ENCODE measurements at regions not wholly inside any gene's neighbourhood (a gene's known extent, or its start where the extent isn't known, plus 50 kb on each side); places are given as distances from the start of the nearest gene placed in this dataset.

DNA sequence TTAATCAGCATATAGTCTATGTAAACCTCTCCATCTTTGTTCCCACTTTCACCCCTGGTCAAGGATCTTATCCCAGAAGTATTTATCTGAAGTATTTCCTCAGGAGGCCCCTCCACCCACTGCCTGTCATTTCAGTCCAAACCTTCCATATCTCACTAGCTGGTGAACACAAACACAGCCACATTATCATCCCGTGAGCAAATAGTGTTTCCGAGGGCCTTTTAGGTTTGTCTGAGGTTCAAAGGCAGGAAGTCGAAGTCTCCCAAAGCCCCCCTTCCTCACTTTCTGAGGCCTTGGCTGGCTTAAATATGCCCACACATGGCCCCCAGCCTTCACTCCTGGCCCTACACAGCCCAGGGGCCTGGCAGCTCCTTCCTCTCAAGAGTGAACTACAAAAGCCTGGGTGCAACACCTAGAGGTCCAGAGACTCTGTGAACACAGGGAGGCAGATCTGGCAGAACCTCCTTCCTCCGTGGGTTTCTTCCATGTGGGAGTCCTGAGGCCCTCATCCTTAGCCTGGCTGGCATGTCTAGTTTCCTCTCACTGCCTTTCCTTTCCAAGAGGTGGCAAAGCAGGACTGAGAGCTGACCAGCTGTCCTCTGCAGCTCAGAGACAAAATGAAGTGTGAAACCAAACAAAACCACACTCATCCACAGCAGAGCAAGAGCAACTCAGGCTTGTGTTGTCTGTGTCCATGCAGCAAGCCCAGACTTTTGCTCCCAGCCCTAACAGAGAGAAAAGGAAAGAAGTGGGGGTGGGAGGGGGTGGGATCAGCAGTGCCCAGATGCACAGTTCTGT, 264.2 kb downstream of the SS18 start:
- TF ChIP-seq, protein P1, sequence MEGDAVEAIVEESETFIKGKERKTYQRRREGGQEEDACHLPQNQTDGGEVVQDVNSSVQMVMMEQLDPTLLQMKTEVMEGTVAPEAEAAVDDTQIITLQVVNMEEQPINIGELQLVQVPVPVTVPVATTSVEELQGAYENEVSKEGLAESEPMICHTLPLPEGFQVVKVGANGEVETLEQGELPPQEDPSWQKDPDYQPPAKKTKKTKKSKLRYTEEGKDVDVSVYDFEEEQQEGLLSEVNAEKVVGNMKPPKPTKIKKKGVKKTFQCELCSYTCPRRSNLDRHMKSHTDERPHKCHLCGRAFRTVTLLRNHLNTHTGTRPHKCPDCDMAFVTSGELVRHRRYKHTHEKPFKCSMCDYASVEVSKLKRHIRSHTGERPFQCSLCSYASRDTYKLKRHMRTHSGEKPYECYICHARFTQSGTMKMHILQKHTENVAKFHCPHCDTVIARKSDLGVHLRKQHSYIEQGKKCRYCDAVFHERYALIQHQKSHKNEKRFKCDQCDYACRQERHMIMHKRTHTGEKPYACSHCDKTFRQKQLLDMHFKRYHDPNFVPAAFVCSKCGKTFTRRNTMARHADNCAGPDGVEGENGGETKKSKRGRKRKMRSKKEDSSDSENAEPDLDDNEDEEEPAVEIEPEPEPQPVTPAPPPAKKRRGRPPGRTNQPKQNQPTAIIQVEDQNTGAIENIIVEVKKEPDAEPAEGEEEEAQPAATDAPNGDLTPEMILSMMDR (IDR thresholded peaks at IDR 0.05), result no peak

DNA sequence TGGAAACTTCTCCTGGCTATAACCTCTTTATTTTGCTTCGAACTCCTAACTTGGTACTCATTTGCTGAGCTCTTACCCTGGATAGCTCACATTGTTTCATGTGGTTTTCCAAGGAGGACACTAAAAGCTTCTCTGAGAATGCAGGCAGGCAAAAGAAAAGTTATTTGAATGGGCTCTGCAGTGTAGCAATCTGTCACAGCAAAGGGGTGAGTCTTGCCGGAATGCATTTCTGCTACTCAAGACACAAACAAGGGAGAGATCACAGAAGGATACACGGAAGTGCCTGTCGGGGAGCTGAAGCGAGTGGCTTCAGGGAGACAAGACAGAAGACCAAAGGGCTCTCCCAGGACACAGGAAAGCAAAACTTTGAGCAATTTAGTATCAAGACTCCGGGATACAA, 265.4 kb downstream of the SS18 start:
- TF ChIP-seq, protein P1 (IDR thresholded peaks at IDR 0.05), result no peak

DNA sequence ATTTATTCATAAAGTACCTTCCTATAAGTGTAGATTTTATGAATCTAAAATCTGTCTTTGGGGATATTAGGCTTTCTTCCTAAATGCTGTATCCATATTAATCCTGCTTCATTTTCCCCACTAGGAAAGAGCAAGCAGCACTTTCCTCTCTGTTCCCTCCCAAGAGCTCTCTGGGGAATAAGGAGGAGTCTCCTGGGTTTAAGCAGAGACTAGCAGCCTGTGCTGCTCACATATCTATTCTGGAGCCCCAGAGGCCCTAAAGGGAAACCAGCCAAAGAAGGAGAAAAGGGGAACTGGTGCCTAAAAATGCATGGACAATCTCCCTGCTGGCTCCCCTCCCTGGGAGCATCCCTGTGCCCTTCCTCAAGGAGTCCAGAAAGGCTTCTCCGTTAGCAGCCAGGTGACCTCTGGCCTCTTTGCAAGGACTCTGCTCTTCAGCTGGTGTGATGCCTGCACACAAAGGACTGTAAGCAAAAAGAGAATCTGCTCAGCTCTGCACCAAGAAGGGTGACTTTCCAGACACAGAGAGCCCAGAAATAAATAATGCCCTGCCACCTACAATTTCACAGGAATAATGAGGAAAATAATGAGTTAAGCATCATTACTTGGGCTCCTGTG, 270.6 kb downstream of the SS18 start:
- TF ChIP-seq, protein P1 (IDR thresholded peaks at IDR 0.05), result no peak

DNA sequence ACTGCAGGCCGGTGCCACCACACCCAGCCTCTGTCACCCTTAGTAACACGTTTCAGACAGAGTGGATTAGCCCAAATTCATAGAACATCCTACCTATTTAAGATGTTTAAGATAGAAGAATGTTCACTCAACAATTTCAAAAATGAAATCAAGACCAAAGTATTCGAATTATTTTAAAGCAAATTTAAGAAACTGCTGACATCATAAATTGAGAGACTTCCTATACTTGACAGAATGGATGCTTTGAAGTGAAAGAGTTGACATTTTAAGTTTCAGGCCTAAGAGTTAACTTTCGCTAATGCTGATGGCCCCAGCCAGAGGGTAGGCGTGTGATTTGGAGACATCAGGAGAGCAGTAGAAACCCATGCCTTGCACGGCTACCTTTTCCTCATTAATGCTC, 271.9 kb downstream of the SS18 start:
- TF ChIP-seq, protein P1 (IDR thresholded peaks at IDR 0.05), result no peak

DNA sequence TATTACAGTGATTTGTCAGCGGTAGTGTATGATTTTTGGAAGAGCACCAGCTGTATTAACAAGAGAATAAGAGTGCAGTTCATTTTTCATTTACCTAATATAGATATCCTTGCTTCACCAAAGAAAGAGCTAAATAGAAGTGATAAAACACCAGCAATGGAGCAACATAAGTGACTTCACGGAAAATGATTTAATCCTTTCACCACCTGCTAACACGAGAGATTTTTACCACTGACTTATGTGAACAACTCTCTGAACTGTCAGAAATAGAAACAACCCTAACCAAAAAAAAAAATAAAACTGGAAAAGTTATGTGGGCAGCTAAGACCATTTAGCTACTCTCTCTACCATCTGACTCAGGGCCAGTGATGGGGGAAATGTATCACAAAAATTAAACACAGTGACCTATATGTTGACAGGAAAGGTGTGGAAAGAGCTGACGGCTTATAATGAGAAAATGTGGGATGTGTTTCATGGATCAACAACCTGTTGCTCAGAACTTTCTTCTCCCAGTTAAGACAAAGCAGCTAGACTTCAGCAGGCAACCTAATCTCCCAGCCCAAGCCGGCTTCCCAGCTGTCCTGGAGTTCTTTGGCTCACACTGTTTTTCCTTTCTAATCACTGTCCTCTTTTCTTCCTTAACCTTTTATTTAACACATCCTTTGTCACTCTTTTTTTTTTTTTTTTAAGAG, 272.7 kb downstream of the SS18 start:
- TF ChIP-seq, protein P1 (IDR thresholded peaks at IDR 0.05), result no peak

DNA sequence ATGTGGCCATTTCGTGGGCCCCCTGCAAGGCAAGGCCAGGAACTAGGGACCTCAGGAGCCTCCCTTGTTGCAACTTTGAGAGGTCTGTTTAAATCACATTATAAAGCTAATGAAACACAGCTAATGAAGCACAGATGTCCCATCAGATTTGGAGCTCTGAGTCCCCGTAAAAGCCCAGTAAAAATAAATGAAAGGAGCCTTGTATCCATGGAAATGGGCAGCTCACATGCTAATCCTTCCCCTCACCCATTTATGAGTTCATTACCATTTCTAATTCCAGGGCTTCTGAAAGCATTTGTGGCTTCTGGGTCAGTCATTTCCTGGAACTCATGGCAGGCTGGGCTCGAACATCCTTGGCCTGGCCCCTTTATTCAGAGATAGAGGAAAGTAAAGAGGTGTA, 274.8 kb downstream of the SS18 start:
- TF ChIP-seq, protein P1 (IDR thresholded peaks at IDR 0.05), result no peak

DNA sequence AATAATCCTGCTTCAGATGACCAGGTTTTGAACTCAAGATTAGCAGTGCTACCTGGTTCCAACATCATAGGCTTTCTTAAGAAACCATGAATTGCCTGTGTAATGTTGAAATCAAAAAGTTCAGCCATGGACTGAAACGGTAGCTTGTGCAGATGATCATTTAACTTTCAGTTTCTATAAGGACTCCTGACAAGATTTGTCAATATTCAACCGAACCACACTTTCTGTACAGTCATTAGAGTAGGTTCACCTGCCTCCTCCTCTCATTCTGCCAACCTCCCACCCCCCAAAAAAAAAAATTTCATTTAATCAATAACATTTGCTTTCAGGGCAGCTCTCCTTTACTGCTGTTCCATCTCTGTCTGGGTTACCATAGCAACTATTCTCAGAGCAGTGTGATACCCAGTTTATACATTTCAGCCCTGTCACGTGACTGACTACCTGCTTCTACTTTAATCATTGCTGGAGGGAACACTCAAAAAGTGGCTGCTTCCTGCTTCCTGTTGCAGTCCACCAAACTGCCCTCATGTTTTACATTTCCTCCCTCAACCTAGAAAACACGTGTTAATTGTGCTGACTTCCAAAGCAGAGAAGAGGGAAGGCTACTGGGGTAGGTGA, 275.5 kb downstream of the SS18 start:
- TF ChIP-seq, protein P1 (IDR thresholded peaks at IDR 0.05), result no peak
